ENCODE measurements at regions not wholly inside any gene's neighbourhood (a gene's known extent, or its start where the extent isn't known, plus 50 kb on each side); places are given as distances from the start of the nearest gene placed in this dataset.

DNA sequence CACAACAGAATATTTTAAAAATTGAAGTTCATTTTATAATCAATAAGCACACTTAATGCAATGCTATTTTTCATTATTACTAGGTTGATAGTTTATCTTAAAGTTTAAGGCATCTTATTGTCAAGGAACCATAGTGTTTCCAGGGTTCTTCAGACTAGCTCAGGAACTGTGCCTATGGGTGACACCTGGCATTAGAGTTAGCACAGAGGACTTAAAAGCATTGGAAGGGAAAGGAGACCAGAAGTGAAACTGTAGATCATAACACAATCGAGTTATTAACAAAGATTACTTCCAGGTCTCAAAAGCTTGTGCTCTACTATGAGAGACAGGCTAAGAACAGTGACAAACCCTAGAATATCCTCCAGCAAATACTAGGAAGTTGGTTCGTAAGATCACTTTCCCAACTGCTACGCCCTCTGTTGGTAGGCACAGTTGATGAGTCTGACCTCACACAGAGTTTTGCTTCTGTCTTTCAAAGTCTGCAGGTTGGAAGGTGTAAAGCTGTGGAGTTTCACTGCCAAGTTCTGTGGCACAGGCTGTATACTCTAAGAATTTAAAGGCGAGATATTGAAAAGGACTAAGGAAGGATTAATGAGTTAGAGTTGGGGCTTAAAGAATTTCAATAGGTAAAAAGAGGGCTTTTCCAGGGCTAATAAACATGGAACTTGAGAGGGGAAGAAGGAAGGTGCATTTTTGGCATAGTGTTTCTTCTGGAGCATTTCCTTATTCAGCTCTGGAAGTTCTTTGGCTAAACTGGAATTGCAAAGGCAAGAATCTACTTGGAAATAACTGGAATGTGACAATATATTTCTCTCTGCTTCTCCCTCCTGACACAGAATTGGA is 531.3 kb upstream of the JAG1 start:
- Histone ChIP-seq H3K4me3 (no peak overlapping the region), H3K27ac (no peak overlapping the region), H3K27me3 (no peaks in the 10 kb centered on the region), H3K9me3 (no peaks in the 10 kb centered on the region), H3K4me1 (peaks cover 0 to 5% (median 0%) of the 10 kb centered on the region in 3 donors), H3K36me3 (no peaks in the 10 kb centered on the region)
- 37 to 48% methylated on average over 4 of the region's 4 CpGs for WGBS, 2 donors (ENCODE audit: low coverage in 1 of 2)
- ATAC-seq: peak; percentile 19
- TF ChIP-seq, protein P1, sequence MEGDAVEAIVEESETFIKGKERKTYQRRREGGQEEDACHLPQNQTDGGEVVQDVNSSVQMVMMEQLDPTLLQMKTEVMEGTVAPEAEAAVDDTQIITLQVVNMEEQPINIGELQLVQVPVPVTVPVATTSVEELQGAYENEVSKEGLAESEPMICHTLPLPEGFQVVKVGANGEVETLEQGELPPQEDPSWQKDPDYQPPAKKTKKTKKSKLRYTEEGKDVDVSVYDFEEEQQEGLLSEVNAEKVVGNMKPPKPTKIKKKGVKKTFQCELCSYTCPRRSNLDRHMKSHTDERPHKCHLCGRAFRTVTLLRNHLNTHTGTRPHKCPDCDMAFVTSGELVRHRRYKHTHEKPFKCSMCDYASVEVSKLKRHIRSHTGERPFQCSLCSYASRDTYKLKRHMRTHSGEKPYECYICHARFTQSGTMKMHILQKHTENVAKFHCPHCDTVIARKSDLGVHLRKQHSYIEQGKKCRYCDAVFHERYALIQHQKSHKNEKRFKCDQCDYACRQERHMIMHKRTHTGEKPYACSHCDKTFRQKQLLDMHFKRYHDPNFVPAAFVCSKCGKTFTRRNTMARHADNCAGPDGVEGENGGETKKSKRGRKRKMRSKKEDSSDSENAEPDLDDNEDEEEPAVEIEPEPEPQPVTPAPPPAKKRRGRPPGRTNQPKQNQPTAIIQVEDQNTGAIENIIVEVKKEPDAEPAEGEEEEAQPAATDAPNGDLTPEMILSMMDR (IDR thresholded peaks at IDR 0.05): peak; percentile 19 to 65 (median 59)
- no peak for TF ChIP-seq EP300 (IDR thresholded peaks at IDR 0.05)

DNA sequence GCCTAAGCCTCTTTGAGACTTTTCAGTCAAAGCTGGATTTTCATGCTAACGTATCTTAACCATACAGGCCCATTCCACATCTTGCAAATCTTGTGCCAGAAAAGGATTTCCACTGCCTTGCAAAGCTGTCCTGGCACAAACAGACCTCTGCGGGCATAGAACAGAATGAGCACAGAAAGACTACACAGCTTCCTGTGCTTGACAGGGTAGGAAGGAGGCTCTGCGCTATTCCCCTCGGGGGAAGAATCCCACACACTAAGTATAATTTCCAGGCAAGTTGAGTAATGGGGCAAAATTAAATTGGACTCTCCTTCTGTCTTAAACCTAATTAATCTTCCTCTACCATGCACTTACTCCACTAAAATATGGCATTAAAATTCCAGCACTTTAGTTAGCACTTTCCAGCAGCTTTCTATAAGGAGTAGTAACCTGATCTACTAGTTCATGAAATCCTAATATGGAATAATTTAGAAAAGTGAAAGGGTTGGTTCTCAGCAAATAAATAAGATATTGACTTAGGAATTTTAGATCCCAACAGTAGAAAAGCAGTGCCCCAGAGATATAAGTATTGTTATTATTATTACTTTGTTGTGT is 532.1 kb upstream of the JAG1 start:
- H3K27ac ChIP-seq: no peak overlapping the region
- WGBS, 2 donors (ENCODE audit: low coverage in 1 of 2): 63 to 66% methylated on average over 4 of the region's 4 CpGs

DNA sequence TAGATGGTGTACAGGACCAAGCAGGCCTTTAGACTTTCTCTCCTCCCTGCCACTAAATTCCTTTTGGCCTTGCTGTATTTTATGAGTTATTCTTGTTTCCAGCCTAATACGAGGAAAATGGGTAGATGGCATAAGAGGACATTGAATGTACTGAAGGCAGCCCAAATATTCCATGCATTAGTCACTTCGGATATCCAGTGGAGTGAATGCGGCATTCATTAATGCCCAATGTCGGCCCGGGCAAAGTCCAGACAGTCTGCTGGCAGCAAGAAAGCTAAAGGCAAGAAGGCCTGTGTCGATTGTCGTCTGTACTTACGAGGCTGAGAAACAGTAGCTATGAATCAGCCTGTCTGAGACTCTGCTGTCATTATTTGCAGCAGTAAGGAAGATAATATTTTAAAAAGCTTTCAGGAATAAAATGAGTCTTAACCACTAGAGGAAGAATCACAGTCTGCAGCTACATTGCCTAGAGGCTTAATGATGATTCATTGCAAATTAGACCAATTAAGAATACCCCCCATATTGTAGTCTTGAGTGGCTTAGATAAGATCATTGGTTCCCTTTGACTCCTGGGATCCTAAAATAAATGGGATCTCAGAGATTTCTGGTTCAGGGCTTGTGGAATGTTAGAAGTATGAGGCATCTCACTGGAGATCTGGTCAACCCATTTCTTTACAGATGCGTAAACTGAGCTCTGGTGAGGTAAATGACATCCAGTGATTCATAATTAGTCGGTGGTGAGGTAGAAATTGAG is 534.1 kb upstream of the JAG1 start:
- ATAC-seq: no peak
- no peak for TF ChIP-seq POLR2A (IDR thresholded peaks at IDR 0.05)
- no peak for TF ChIP-seq EP300 (IDR thresholded peaks at IDR 0.05)
- no peak for TF ChIP-seq POLR2AphosphoS5 (IDR thresholded peaks at IDR 0.05)
- TF ChIP-seq, protein P1 (IDR thresholded peaks at IDR 0.05): no peak
- Histone ChIP-seq H3K4me3 (no peak overlapping the region), H3K9me3 (no peaks in the 10 kb centered on the region), H3K27ac (no peak overlapping the region), H3K36me3 (no peaks in the 10 kb centered on the region), H3K27me3 (no peaks in the 10 kb centered on the region), H3K4me1 (peaks cover 0 to 5% (median 0%) of the 10 kb centered on the region in 3 donors)
- WGBS, 2 donors (ENCODE audit: low coverage in 1 of 2): 60 to 63% methylated on average over 9 to 10 of the region's 10 CpGs

More for the DNA sequence above, 532.1 kb upstream of the JAG1 start:
- ATAC-seq: no peak
- H3K27me3 ChIP-seq: no peaks in the 10 kb centered on the region
- no peak overlapping the region for H3K4me3 ChIP-seq
- H3K9me3 ChIP-seq: no peaks in the 10 kb centered on the region
- no peaks in the 10 kb centered on the region for H3K36me3 ChIP-seq
- TF ChIP-seq, protein P1 (IDR thresholded peaks at IDR 0.05): no peak
- H3K4me1 ChIP-seq: peaks cover 0 to 5% (median 0%) of the 10 kb centered on the region in 3 donors

DNA sequence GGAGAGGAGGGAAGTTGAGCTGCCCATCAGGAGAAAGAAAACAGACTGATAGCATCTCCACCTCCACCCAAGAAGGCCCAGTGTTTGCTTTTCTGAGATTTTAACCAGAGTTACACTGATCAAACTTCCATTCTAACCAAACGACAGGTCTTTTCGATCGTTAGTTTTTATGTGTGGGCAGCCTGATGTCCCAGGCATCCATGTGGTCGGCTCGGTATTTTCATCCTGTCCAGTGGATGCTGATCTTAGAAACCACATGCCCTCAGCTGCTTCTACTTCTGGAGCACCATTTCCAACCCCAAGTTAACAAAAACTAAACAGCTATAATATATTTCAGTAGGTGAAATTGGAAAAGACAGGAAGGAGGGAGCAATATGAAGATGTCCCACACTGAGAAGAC is 536.8 kb upstream of the JAG1 start:
- 79% methylated on average over 5 of the region's 5 CpGs; no CpG with 5 or more reads in 1 of the 2 donors for WGBS, 2 donors (ENCODE audit: low coverage in 1 of 2)
- H3K27me3 ChIP-seq: no peaks in the 10 kb centered on the region
- H3K4me1 ChIP-seq: peaks cover 0 to 2% (median 0%) of the 10 kb centered on the region in 3 donors
- no peaks in the 10 kb centered on the region for H3K9me3 ChIP-seq
- H3K4me3 ChIP-seq: no peak overlapping the region
- no peak for ATAC-seq
- TF ChIP-seq POLR2A (IDR thresholded peaks at IDR 0.05) (no peak), POLR2AphosphoS5 (IDR thresholded peaks at IDR 0.05) (no peak), EP300 (IDR thresholded peaks at IDR 0.05) (no peak)
- TF ChIP-seq, protein P1 (IDR thresholded peaks at IDR 0.05): no peak
- no peak overlapping the region for H3K27ac ChIP-seq
- H3K36me3 ChIP-seq: no peaks in the 10 kb centered on the region
